Medulla oblongata (tissue), 1 donor: ENCODE measurements at regions not wholly inside any gene's neighbourhood (a gene's known extent, or its start where the extent isn't known, plus 50 kb on each side); places are given as distances from the start of the nearest gene placed in this dataset.
"Not testable (repeated sequence)": the region's sequence is repeated elsewhere in the genome, so short reads cannot be mapped to it uniquely, and the experiment has no call there.

Experiments
- DNase-seq: peaks from one replicate; pipeline ENCODE4 v3.0.0-alpha.2; 2015; ENCODE audit errors: extremely low spot score

DNA sequence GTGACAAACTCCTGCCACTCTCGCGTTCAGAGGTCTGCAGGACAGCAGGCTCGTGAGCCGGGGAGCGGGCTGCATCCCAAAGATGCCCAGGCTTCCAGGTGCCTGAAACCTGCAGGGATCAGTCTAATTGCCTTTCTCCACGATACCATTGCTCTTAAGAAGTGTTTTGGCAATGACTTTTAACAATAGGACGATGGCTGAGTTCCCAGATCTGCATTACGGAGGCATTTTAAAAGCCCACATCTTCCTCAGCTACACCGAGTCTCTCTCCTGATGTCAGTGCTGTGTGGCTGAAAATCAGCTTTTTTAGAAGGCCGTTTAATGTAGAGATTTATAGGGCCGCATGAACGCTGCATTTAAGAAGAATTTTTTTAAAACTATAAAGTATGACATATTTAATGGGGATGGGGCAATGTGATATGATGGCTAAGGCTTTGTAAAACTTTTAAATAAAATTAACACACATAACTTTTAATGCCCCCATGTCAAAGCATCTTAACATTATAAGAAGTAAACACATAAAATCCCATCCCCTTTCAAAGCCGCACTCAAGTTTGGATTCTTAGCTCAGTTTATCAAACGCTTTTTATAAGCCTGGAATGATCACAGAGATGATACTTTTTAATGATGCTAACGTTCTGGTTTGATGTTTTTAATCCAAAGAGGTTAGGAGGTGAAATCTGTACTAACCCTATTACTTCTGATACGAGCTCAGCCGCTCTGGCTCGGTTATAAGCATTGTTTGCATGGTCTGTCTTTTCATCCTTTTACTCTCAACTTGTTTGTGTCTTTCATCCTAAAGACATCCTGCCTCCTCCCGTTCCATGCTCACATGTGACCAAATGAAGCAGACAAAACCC lies 386.0 kb downstream of the SMOC2 start:
- no peak for DNase-seq

DNA sequence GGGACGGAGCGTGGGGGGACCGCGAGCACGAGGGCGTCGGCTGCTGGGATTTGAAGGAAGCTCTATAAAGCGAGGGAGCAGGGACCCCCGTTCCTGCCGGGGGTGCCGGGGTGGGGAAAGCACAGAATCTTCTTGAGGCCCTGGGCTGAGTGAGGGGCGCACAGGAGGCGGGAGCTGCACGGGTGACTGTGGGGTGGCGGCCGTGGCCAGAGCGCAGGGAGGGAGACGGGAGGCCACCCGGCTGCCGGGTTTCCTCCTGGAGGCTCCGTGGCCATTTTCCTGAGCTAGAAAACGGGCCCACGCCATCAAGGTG lies 385.1 kb downstream of the SMOC2 start:
- DNase-seq = no peak

DNA sequence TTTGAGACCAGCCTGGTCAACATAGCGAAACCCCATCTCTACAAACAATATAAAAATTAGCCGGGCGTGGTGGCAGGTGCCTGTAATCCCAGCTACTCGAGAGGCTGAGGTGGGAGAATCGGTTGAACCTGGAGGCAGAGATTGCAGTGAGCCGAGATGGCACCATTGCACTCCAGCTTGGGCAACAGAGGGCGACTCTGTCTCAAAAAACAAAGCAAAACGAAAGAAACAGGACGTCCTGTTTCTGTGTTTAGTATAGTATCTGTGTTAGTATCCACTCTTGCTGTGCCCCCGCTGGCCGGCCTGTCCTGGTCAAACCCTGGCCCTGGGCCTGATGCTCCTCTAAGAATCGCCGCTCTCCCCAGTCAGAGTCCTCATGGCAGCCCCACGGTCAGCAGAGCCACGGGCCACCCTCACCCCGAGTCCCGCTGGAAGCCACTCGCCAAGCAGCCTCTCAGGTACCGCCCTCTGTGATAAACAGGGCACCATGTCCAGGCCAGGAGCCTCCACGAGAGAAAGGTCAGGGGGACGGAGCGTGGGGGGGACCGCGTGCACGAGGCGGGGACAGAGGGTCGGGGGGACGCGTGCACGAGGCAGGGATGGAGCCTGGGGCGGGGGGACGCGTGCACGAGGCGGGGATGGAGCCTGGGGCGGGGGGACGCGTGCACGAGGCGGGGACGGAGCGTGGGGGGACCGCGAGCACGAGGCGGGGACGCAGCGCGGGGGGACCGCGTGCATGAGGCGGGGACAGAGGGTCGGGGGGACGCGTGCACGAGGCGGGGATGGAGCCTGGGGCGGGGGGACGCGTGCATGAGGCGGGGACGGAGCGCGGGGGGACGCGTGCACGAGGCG lies 384.5 kb downstream of the SMOC2 start:
- DNase-seq = no peak

DNA sequence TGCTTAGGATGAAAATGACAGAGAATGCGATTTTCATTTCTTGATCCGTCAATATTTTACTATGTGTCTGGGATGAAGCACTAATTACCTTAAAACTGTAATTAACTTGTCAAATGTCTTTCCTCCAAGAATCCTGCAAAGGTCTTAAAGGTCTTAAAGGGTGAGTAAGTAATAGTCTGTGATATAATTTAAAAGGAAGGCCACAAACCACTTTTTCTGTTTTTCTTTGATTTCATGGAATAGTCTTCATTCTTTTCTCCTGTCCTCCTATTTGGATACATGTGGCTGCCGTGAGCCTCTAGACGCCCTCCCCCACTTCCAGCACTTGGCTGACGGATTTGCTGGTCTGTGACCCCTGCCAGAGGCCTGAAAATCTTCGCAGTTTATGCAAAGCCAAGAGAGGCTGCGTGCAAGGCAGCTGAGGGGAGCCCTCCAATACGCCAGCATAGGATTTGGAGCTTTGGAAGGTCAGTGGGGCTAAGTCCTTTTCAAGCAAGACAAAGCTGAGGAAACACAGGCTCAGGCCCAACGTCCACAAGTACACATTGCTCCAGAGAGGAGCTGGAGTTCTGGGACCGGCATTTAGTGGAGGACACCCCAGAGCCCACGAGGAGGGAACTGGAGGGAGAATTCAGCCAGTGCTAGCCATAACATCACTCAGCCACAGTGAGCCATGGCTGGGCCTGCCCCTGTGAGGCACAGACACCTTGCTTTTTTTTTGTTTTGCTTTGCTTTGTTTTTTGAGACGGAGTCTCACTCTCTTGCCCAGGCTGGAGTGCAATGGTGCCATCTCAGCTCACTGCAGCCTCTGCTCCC lies 382.6 kb downstream of the SMOC2 start:
- no peak for DNase-seq

DNA sequence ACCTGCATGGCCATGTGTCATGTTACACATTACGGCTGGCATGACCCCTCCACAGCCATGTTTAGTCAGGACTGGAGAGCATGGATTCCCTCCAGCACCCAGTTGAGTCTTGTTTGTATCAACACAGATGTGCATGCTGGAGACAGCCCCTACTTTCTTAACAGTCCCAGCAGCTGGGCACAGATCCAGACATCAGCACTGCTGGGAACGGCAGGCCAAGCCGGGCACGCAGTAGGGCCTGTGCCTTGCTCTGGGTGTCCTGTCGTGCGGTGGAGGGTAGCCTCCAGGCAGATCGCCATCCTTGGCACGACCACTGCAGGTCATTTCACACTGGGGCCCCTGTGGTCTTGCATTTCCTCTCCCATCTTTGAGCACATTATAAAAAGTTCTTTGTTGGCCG lies 381.4 kb downstream of the SMOC2 start:
- no peak for DNase-seq

DNA sequence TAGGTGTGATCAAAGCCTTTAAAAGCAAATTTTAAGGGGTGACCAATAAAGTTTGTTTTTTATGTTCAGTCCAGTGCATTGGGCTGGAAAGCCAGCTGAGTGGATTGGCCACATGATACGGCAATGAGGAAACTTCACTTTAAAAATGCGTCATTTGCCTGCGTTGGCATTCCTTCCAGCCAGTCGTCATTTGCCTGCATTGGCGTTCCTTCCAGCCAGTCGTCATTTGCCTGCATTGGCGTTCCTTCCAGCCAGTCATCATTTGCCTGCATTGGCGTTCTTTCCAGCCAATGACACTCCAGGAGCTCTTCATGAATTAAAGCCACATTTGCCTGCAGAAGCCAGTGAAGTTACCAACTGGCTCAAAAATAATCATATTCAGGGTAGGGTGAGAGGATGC lies 378.6 kb downstream of the SMOC2 start:
- no peak for DNase-seq

DNA sequence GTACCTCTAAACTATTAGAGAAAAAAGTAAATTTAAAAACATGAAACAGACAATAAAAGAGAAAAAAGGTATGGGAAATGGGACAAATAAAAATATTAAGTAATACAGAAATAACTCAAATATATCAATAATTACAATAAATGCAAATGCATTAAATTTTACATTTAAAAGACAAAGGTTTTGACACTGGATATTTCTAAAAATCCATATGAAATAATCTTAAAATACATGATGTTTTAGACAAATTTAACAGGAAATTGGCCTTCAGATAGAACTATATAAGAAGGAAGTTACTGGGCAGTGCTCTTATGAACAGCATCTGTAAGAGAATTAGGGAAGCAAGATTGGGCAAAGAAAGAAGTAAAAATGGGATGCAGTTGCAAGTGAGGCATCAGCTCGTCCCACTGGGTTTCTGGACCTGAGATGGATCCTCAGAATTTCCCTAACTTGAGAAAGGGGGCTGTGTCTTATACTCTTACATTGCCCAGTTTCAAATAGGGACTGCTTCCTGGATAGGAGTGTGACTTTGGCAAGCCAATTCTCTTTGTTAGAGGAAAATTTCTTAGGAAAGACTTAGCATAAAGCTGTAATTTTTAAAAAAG lies 376.7 kb downstream of the SMOC2 start:
- no peak for DNase-seq

DNA sequence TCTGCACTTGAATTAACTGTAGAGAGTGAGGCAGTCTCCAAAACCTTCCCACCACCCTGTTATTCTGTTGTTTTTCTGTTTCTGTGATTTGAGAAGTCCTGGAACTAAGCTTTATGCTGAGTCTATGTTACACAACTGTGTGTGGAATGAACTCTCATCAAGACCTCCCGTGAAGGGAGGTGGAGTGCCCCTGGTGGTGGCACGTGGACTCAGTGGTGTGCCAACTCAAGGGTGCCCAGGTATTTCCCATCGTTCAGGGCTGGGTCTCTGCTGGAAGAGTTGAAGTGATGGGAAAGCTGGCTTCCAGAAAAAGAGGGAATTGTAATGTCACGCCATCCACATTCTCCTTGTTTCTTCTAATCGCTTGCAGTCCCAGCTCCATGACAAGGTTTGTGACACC lies 374.2 kb downstream of the SMOC2 start:
- DNase-seq = no peak

DNA sequence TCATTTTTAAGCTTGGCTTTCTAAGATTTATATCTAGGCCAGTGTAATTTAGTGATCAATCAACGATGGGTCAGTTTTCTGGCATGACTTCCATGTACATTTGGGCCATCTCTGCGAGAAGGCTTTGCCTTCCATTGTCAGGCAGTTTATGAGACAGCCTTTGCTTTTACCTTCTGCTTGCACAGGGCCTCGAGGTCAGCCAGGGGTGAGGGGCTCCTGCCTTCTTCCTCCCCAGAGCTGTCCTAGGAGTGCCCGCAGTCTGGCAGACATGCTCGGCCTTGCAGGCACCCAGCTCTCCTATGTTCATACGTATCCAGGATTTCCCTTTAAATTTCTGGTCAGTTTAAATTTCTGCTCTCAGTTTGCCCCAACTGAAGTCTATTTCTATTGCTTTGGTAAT lies 367.2 kb downstream of the SMOC2 start:
- DNase-seq = no peak

DNA sequence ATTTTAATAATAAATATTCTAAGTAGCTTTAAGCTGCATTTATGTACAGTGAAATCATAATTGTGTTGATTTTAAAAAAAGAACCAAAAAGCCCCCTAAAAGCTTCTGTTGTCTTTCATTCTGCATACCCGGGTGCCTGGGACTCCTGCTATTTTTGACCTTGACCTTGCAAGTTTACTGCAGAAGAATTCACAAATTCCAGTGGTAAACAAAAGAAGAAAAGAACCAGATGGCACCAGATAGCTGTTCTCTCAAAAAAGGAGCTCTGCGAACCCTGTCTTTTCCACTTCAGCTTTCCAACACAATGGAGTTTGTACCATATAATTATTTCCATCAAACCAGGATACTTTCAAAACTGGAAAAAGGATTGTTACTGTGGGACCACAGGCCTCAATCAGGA lies 363.3 kb downstream of the SMOC2 start:
- no peak for DNase-seq

DNA sequence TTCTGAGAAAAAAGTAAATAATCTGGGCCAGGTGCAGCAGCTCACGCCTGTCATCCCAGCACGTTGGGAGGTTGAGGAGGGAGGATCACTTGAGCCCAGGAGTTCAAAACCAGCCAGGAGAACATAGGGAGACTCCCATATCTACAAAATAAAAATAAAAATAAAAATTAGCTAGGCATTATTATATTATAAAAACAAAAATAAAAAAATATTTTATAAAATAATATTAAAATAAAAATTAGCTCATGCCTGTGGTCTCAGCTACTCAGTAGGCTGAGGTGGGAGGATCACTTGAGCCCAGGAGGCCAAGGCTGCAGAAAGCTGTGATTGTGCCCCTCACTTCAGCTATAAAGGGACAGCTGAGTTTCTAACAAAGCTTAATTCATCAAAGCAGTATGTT lies 362.9 kb downstream of the SMOC2 start:
- DNase-seq = no peak

DNA sequence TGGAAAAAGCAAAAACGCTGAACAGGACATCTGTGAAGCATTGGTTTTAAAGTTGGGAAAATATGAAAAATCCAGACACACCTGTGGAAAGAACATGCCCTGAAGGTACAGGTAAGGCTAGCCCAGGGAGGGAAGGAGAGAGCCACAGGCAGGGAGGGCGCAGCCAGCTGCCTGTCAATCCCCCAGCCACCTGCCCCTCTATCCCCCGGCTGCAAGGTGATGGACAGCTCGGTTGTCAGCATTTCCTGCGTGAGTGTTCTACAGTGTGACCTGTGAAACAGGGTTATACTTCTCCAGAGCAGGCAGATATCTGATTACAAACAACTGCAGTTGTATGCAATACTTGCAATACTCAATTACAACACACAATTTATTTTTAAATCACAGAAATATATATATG lies 358.1 kb downstream of the SMOC2 start:
- DNase-seq = no peak

DNA sequence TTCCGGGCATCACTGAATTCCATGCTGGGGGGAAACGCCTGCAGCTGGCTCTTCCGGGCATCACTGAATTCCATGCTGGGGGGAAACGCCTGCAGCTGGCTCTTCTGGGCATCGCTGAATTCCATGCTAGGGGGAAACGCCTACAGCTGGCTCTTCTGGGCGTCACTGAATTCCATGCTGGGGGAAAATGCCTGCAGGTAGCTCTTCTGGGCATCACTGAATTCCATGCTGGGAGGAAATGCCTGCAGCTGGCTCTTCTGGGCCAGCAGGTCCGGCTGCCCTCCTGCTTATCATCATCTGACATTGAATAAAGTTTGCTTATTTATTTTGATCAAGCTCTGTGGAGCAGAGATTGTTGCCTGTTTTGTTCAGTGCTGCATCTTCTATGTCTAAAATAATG lies 355.1 kb downstream of the SMOC2 start:
- no peak for DNase-seq

DNA sequence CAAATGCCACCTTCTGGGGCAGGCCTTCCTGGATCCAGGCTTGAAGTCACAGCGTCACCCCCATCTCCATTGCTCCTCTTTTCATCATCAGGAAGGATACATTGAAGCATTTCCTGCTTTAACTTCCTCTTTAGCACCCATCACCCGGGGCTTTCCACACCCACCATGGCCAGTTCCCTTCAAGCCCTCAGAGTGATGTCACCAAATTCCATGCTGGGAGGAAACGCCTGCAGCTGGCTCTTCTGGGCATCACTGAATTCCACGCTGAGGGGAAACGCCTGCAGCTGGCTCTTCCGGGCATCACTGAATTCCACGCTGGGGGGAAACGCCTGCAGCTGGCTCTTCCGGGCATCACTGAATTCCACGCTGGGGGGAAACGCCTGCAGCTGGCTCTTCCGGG lies 354.6 kb downstream of the SMOC2 start:
- not testable (repeated sequence) for DNase-seq

DNA sequence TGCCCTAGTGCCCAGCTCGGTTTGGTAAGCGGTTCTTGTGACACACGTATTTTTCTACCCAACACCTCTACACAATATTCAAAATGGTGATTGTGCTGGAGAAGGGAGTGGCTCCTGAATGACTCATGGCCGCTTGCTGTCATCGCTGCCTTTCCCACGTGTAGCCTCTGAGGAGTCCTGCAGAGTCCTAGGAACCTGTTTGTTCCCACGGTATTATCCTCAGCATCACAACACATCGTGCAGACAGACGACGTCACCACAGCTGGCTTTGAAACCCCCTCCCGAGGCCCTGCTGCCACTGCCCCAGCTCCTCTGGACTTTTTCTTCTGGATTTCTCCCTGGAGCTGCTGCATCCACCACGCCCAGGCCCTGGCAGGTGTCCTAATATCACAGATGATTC lies 353.5 kb downstream of the SMOC2 start:
- no peak for DNase-seq

DNA sequence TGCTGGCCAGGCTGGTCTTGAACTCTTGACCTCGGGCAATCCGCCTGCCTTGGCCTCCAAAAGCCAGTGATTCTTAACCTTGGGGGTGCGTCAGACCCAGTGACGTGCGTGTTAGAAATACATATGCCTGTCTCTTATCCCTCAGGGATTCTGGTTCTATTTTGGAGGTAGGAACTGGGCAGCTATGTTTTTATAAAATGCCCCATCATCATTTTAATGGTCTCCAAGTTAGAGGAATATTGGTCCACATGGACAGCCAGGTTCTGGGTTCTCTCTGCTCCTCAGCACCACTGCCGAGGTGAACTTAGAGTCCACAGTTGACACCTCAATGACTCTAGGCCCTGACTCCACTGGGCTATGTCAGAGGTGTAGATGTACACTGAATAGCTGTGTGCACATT lies 352.7 kb downstream of the SMOC2 start:
- DNase-seq = no peak

DNA sequence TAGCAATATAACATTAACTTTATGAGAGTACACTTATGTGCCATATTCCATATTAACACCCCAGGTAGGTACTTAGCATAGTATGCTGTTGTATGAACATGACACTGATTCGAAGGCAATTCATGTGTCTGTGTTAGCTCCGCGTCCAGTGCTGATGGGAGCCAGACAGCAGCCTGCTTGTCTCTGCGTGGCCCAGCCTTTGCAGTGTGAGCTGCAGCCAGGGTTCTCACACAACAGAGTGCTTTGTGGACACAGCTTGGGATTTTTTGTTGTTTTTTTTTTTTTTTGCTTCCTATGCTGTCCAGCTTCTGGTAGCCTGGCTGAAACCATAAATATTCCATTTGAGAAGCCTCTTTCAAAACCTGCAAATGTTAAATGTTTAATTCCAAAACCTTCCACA lies 350.9 kb downstream of the SMOC2 start:
- DNase-seq = peak; percentile 90

DNA sequence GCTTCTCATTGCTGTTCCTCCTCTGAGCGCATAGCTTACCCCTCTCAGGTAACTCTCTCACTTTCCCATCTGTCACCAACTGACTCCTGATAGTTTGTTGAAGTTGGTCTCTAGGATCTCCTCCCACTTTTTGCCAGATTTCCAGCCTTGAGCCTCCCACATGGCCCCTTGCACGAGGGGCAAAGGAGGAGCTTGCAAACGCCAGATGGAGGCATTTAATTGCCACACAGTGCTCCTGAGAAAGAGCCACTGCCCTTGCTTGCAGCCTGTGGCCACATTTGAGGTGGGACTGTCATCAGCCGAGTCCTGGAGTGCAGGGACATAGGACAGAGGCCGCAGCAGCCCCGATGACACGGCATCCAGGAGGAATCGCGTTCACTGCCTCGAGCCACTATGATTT lies 348.7 kb downstream of the SMOC2 start:
- no peak for DNase-seq

DNA sequence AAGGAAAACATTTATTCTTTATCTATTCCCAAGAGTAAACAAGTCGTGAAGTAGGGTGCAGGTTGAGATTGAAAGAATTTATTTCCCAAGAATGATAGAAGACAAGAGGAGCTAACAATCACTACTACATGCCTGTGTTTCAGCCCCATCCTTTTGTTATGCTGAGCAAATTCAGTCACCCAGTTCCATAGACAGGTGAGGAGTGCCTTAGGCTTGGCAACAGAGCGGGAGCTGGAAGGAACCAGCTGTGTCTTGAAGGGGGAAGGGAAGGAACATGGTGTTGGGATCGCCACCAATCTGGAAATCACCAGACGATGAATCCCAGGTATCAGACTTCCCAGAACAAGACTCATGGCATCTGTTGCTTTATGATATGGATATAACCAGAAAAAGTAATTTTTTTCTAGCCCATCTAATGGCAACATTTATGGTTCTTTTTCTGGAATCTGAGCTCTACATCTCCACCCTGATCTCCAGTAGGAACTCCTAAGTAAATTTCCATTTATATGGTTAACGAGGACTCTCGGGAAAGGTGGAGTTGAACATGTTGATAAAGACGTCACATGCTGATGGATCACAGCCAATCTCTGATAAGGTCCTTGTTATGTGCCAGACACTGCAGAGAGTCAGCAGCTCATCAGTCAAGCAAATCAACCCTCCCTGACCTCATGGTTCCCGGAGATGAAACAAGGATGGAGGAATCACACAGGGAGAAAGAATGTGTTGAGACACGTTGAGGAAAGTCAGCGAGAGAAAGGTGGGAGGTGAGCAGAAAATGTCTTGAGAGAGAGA lies 344.9 kb downstream of the SMOC2 start:
- no peak for DNase-seq

DNA sequence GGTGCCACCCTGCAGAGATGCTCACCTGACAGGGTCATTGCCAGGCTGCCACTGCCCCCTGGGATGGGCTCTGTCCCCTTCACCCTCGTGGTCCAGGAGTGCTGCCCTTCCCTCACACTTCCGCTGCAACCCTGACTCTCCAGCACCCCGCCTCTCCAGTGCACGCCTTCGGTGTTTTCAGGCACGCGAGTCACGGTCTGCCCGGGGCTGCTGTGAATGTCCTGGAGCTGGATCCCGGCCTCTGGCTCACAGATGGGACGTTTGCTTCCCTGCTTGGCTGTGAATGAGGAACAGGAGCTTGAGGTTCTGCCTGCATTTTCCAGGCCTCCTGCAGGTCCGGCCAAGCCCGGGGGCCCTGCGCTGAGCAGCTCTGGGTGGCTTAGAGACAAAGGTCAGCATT lies 343.4 kb downstream of the SMOC2 start:
- DNase-seq = no peak

DNA sequence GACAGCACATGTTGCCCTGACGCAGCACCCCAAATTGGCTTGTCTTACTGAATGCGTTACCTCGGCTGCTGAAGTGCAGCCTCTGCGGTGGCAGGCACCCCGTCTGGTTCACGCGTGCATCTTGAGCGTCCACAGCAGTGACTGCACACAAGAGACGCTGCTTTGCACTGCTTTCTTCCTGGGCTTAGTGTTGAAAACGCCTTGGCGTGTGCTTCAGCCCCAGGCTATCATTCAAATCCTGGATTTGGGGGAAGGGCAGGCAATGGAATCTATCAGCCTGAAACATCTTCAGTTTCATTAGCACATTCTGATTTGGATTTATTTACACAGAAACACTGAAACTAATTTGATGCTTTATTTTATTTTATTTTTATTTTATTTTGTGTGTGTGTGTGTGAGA lies 342.7 kb downstream of the SMOC2 start:
- DNase-seq = no peak
